ENCODE measurements at regions not wholly inside any gene's neighbourhood (a gene's known extent, or its start where the extent isn't known, plus 50 kb on each side); places are given as distances from the start of the nearest gene placed in this dataset.

DNA sequence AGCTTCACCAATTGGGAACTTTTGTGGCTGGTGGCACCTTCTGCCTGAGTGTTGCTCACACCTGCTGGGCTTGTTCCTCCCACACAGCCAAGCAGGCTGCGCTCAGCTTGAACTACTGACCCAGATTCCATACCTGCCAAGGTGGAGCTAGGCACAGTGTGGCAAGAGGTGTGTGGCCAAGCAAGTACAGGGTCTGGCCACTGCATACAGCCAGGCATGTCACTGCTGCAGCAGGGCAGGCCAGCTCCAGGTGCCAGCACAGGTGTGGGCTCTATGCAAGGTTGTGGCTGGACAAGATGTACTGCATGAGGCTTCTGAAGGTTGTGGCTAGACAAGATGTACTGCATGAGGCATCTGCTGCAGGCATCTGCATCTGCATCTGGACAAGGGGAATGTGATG, 1254.8 kb downstream of the AMY1C start:
- no peak overlapping the region for H3K4me3 Mint-ChIP-seq (ENCODE audit: unreplicated experiment)
- TF ChIP-seq, protein P1, sequence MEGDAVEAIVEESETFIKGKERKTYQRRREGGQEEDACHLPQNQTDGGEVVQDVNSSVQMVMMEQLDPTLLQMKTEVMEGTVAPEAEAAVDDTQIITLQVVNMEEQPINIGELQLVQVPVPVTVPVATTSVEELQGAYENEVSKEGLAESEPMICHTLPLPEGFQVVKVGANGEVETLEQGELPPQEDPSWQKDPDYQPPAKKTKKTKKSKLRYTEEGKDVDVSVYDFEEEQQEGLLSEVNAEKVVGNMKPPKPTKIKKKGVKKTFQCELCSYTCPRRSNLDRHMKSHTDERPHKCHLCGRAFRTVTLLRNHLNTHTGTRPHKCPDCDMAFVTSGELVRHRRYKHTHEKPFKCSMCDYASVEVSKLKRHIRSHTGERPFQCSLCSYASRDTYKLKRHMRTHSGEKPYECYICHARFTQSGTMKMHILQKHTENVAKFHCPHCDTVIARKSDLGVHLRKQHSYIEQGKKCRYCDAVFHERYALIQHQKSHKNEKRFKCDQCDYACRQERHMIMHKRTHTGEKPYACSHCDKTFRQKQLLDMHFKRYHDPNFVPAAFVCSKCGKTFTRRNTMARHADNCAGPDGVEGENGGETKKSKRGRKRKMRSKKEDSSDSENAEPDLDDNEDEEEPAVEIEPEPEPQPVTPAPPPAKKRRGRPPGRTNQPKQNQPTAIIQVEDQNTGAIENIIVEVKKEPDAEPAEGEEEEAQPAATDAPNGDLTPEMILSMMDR (IDR thresholded peaks at IDR 0.05; ENCODE audit: unreplicated experiment) = no peak
- H3K4me1 Mint-ChIP-seq (ENCODE audit: unreplicated experiment) = no peaks in the 10 kb centered on the region
- no peaks in the 10 kb centered on the region for H3K9me3 Mint-ChIP-seq (ENCODE audit: unreplicated experiment)
- DNase-seq (ENCODE audit: low spot score) = no peak
- H3K27me3 Mint-ChIP-seq (ENCODE audit: unreplicated experiment) = no peaks in the 10 kb centered on the region
- no peak overlapping the region for H3K27ac Mint-ChIP-seq (ENCODE audit: unreplicated experiment)
- H3K36me3 Mint-ChIP-seq (ENCODE audit: low read depth, unreplicated experiment) = no peaks in the 10 kb centered on the region

DNA sequence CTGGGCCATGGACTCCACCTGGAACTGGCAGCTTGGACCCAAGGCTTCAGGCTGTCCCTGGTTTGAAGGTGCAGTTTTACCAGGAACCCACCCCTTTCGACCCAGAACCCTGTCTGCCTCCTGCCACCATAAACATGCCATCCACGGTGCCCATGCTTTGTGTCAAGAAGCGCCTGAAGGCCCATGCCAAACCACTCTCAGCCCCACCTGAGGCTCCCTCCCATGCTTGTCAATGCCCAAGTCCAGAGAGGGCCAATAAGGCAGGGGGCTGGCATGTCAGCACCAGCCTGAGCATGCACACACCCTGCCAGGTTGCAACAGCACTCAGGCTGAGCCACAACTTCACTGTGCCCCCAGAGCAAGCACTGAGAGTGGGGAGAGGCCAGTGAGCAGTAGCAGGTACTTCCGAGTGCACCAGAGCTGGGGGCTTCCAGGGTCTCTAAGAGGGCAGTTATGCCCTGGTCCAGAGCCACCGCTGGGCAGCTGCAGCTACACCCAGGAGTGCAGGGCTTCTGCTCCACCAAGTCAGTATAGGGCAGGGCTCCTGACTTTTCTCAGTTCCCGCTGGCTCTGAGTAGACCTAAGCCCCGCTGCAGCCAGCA, 1256.0 kb downstream of the AMY1C start:
- TF ChIP-seq, protein P1 (IDR thresholded peaks at IDR 0.05; ENCODE audit: unreplicated experiment) = no peak
- no peak overlapping the region for H3K4me3 Mint-ChIP-seq (ENCODE audit: unreplicated experiment)
- no peaks in the 10 kb centered on the region for H3K4me1 Mint-ChIP-seq (ENCODE audit: unreplicated experiment)
- DNase-seq (ENCODE audit: low spot score) = no peak
- no peaks in the 10 kb centered on the region for H3K9me3 Mint-ChIP-seq (ENCODE audit: unreplicated experiment)
- no peaks in the 10 kb centered on the region for H3K27me3 Mint-ChIP-seq (ENCODE audit: unreplicated experiment)
- H3K27ac Mint-ChIP-seq (ENCODE audit: unreplicated experiment) = no peak overlapping the region
- no peaks in the 10 kb centered on the region for H3K36me3 Mint-ChIP-seq (ENCODE audit: low read depth, unreplicated experiment)

DNA sequence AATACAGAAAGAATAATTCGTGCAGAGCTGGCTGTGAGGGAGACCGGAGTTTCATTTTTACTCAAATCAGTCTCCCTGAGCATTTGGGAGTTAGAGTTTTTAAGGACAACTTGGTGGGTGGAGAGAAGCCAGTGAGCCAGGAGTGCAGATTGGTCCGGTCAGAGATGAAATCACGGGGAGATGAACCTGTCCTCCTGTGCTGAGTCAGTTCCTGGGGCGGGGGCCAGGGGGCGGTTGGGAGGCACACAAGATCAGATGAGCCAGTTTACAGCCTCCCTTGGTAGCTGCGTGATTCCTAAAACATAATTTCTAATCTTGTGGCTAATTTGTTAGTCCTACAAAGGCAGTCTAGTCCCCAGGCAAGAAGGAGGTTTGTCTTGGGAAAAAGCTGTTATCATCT, 1267.9 kb downstream of the AMY1C start:
- no peak for DNase-seq (ENCODE audit: low spot score)

DNA sequence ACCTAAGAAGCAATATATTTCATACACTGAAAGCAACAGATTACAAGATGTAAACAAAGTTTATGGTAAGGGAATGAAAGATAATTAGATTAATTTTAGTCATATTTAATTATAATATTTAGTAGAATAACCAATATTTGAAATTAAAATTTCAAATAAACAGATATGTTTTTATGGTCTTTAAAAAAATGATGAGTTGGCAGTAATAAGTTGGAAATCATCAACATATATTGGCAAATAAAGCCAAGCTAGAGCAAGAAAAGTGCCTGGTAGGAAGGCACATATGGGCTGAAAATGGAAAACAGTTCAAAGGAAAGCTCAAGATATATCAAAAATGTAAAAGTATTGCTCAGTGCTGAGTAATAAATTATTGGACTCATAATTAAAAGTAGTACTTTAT, 1274.0 kb downstream of the AMY1C start:
- Mint-ChIP-seq H3K4me1 (ENCODE audit: unreplicated experiment) (no peaks in the 10 kb centered on the region), H3K27me3 (ENCODE audit: unreplicated experiment) (no peaks in the 10 kb centered on the region), H3K4me3 (ENCODE audit: unreplicated experiment) (no peak overlapping the region), H3K9me3 (ENCODE audit: unreplicated experiment) (no peaks in the 10 kb centered on the region), H3K27ac (ENCODE audit: unreplicated experiment) (no peak overlapping the region), H3K36me3 (ENCODE audit: low read depth, unreplicated experiment) (no peaks in the 10 kb centered on the region)
- TF ChIP-seq, protein P1 (IDR thresholded peaks at IDR 0.05; ENCODE audit: unreplicated experiment) = no peak
- no peak for DNase-seq (ENCODE audit: low spot score)

More for the DNA sequence above, 1267.9 kb downstream of the AMY1C start:
- Mint-ChIP-seq H3K4me3 (ENCODE audit: unreplicated experiment) (no peak overlapping the region), H3K27me3 (ENCODE audit: unreplicated experiment) (no peaks in the 10 kb centered on the region), H3K4me1 (ENCODE audit: unreplicated experiment) (no peaks in the 10 kb centered on the region), H3K27ac (ENCODE audit: unreplicated experiment) (no peak overlapping the region), H3K36me3 (ENCODE audit: low read depth, unreplicated experiment) (no peaks in the 10 kb centered on the region), H3K9me3 (ENCODE audit: unreplicated experiment) (no peaks in the 10 kb centered on the region)
- TF ChIP-seq, protein P1 (IDR thresholded peaks at IDR 0.05; ENCODE audit: unreplicated experiment) = no peak

DNA sequence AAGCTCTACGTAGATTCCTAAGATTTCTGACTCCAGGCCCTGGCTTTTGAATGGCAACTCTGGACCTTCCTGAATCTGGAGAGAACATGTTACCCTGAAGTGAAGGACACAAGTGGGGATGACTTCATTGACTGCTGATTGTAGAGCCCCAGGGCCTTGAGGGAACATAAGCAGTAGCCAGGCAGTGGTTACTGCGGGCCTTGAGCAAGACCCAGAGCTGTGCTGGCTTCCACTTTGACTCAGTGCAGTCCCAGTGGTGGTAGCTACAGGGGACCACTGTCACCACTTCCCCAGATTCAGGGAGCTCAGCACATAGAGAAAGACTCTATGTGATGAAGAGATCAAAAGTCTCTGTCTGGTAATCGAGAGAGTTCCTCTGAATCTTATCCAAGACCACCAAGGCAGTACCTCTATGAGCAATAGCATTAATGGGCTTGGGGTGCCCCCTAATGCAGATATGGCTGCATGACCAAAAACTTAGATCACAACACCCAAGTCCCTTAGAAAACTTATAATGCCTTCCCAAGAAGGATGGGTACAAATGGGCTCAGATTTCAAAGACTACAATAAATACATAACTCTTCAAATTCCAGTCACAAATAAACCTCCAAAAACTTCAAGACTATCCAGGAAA, 1278.3 kb downstream of the AMY1C start:
- DNase-seq (ENCODE audit: low spot score) = peak; percentile 15

More for the DNA sequence above, 1278.3 kb downstream of the AMY1C start:
- H3K9me3 Mint-ChIP-seq (ENCODE audit: unreplicated experiment) = no peaks in the 10 kb centered on the region
- no peaks in the 10 kb centered on the region for H3K27me3 Mint-ChIP-seq (ENCODE audit: unreplicated experiment)
- H3K4me3 Mint-ChIP-seq (ENCODE audit: unreplicated experiment) = no peak overlapping the region
- no peaks in the 10 kb centered on the region for H3K4me1 Mint-ChIP-seq (ENCODE audit: unreplicated experiment)
- no peaks in the 10 kb centered on the region for H3K36me3 Mint-ChIP-seq (ENCODE audit: low read depth, unreplicated experiment)
- H3K27ac Mint-ChIP-seq (ENCODE audit: unreplicated experiment) = no peak overlapping the region
- TF ChIP-seq, protein P1 (IDR thresholded peaks at IDR 0.05; ENCODE audit: unreplicated experiment) = no peak
